Brain microvascular endothelial cell (primary cell): ENCODE measurements at regions not wholly inside any gene's neighbourhood (a gene's known extent, or its start where the extent isn't known, plus 50 kb on each side); places are given as distances from the start of the nearest gene placed in this dataset.

Experiments used
- DNase-seq: peaks from one replicate; pipeline ENCODE4 v3.0.0-alpha.2; 2020
- H3K27ac ChIP-seq: fragments of 250-450 bp; sonication (Bioruptor Pico); 2 replicates; pipeline ENCODE4 v1.5.1; 2020; ENCODE audit warnings: mild to moderate bottlenecking, moderate library complexity
- H3K27me3 ChIP-seq: fragments of 250-450 bp; sonication (Bioruptor Pico); replicated peaks from 2 replicates; pipeline ENCODE4 v1.5.1; 2020; ENCODE audit warnings: mild to moderate bottlenecking
- H3K36me3 ChIP-seq: fragments of 250-450 bp; sonication (Bioruptor Pico); replicated peaks from 2 replicates; pipeline ENCODE4 v1.5.1; 2020; ENCODE audit warnings: mild to moderate bottlenecking
- H3K4me3 ChIP-seq: 2 replicates; pipeline ENCODE4 v1.5.1; 2011; ENCODE audit warnings: low read depth, mild to moderate bottlenecking, control low read depth, low read length, moderate library complexity
- CTCF ChIP-seq: IDR thresholded peaks from 2 replicates; pipeline ENCODE4 v1.5.1; 2011; ENCODE audit warnings: low read depth, mild to moderate bottlenecking, moderate library complexity, low read length, control low read depth, inconsistent platforms; ENCODE audit errors: missing control alignments
- in situ Hi-C: cut with HindIII; loops from 2 replicates; pipeline ENCODE4 v1.10.0; 2017; ENCODE audit warnings: low sequenced_read_pairs, low pct_ligation_motif_present

GRCh38 chr1:57479471-57479870 is 55.6 kb upstream of the DAB1 start:
- Histone ChIP-seq H3K27ac (no peak overlapping the region), H3K4me3 (no peak overlapping the region), H3K27me3 (no peaks in the 10 kb centered on the region), H3K36me3 (no peaks in the 10 kb centered on the region)
- no peak for DNase-seq
- in situ Hi-C loops, result no loop called here
- TF ChIP-seq CTCF, result no peak

GRCh38 chr1:57475366-57475765 is 51.5 kb upstream of the DAB1 start:
- no peak for TF ChIP-seq CTCF
- Histone ChIP-seq H3K27me3 (no peaks in the 10 kb centered on the region), H3K4me3 (no peak overlapping the region), H3K36me3 (no peaks in the 10 kb centered on the region), H3K27ac (no peak overlapping the region)
- in situ Hi-C loops, result no loop called here
- DNase-seq, result no peak

GRCh38 chr1:57474137-57474750 is 50.4 kb upstream of the DAB1 start:
- in situ Hi-C loops, result no loop called here
- H3K36me3 ChIP-seq, result no peaks in the 10 kb centered on the region
- DNase-seq, result no peak

More at GRCh38 chr1:57474137-57474750, 50.4 kb upstream of the DAB1 start:
- Histone ChIP-seq H3K4me3 (no peak overlapping the region), H3K27me3 (no peaks in the 10 kb centered on the region), H3K27ac (peak overlapping the region; percentile 61)
- no peak for TF ChIP-seq CTCF
